A549 (cell line): ENCODE measurements at regions not wholly inside any gene's neighbourhood (a gene's known extent, or its start where the extent isn't known, plus 50 kb on each side); places are given as distances from the start of the nearest gene placed in this dataset.

ENCODE experiments used
- ATAC-seq, 2 experiments: fragments of 200-7000 bp in 1 of 2; fragments of >200 bp in 1 of 2; cut with Nextera tagmentation in 1 of 2; cut with Tn5 transposase in 1 of 2; 3 replicates each; pipeline versions ENCODE4 v1.8.0 to v1.9.1; 2018 to 2020; ENCODE audit warnings: mild to moderate bottlenecking in 1 of 2, moderate library complexity in 1 of 2
- CTCF ChIA-PET: fragments of 300-600 bp; sonication (Branson Sonifier 250); formaldehyde crosslinking; extraction: SDS; loops from one replicate; lab custom pipeline; 2021; ENCODE audit warnings: antibody characterized with exemption, inconsistent platforms; lab: Yijun Ruan, JAX
- POLR2A ChIA-PET: fragments of 350-600 bp; formaldehyde crosslinking; extraction: SDS; loops from one replicate; lab custom pipeline; 2021; ENCODE audit warnings: antibody characterized with exemption, inconsistent platforms; lab: Yijun Ruan, JAX
- DNase-seq, 2 experiments: peaks; one replicate each; pipeline versions ENCODE4 v3.0.0 to v3.0.0-alpha.2; 2011 to 2016; ENCODE audit warnings: low read depth in 1 of 2, low spot score in 1 of 2
- FAIRE-seq: peaks from 2 replicates; lab custom pipeline; 2011; peaks lifted over from hg19 to GRCh38; lab: Jason Lieb, UNC
- H3K27ac ChIP-seq, 2 experiments: fragments of >200 bp; sonication (Bioruptor Twin); formaldehyde crosslinking; 3 replicates each; pipeline ENCODE4 v1.5.1; 2016 to 2017
- H3K4me1 ChIP-seq: fragments of >200 bp; sonication (Bioruptor Twin); formaldehyde crosslinking; 3 replicates; pipeline ENCODE4 v1.6.1; 2016
- H3K4me2 ChIP-seq: fragments of >200 bp; sonication (Bioruptor Twin); formaldehyde crosslinking; 3 replicates; pipeline ENCODE4 v1.6.1; 2016
- H3K4me3 ChIP-seq: fragments of >200 bp; sonication (Bioruptor Twin); formaldehyde crosslinking; 3 replicates; pipeline ENCODE4 v1.5.1; 2016
- H3K9me3 ChIP-seq: fragments of >200 bp; sonication (Bioruptor Twin); formaldehyde crosslinking; 3 replicates; pipeline ENCODE4 v1.6.1; 2016
- CBX2 ChIP-seq: fragments of 200-600 bp; sonication (generic); IDR thresholded peaks from 2 replicates; pipeline ENCODE4 v1.6.1; 2016; ENCODE audit warnings: low read depth, mild to moderate bottlenecking, borderline replicate concordance
- CEBPB ChIP-seq, 2 experiments: fragments of >200 bp in 1 of 2; sonication (Bioruptor Twin) in 1 of 2; formaldehyde crosslinking in 1 of 2; IDR thresholded peaks; 2 replicates each; pipeline ENCODE4 v1.6.1; 2012 to 2016
- CHD2 ChIP-seq: fragments of 150-350 bp; IDR thresholded peaks from 2 replicates; pipeline ENCODE4 v1.6.1; 2014; ENCODE audit warnings: low read length; ENCODE audit not compliant: partially characterized antibody
- ELK1 ChIP-seq: fragments of 150-350 bp; IDR thresholded peaks from 2 replicates; pipeline ENCODE4 v1.6.1; 2014; ENCODE audit warnings: low read depth, mild to moderate bottlenecking, low read length
- EP300 ChIP-seq, 2 experiments: fragments of >200 bp; sonication (Bioruptor Twin); formaldehyde crosslinking; IDR thresholded peaks; 2 replicates in 1 of 2; 3 replicates in 1 of 2; pipeline ENCODE4 v1.6.1; 2016 to 2017
- HDAC2 ChIP-seq: fragments of 200-600 bp; sonication (generic); IDR thresholded peaks from 2 replicates; pipeline ENCODE4 v1.6.1; 2016
- HOXB13 ChIP-seq: fragments of 250-450 bp; sonication (Bioruptor Pico); IDR thresholded peaks from 2 replicates; pipeline ENCODE4 v1.5.0; 2020; ENCODE audit warnings: low read depth, mild to moderate bottlenecking, moderate library complexity
- HOXB5 ChIP-seq: fragments of 250-450 bp; sonication (Bioruptor Pico); IDR thresholded peaks from 2 replicates; pipeline ENCODE4 v1.5.0; 2020; ENCODE audit warnings: mild to moderate bottlenecking, moderate library complexity
- JUNB ChIP-seq: fragments of >200 bp; sonication (Bioruptor Twin); formaldehyde crosslinking; IDR thresholded peaks from 2 replicates; pipeline ENCODE4 v1.6.1; 2016
- KDM5A ChIP-seq: fragments of 200-600 bp; sonication (generic); IDR thresholded peaks from 2 replicates; pipeline ENCODE4 v1.6.1; 2016; ENCODE audit warnings: antibody characterized with exemption, mild to moderate bottlenecking
- MAFK ChIP-seq: fragments of 450-650 bp; IDR thresholded peaks from 2 replicates; pipeline ENCODE4 v1.6.1; 2014; ENCODE audit not compliant: partially characterized antibody
- NFE2L2 ChIP-seq: fragments of 150-350 bp; conservative IDR thresholded peaks from 2 replicates; pipeline ENCODE4 v1.6.1; 2014; ENCODE audit warnings: low read length
- NPAS2 ChIP-seq: fragments of 250-450 bp; sonication (Bioruptor Pico); IDR thresholded peaks from 2 replicates; pipeline ENCODE4 v1.8.0; 2022; ENCODE audit warnings: mild to moderate bottlenecking, moderate library complexity, borderline replicate concordance
- NR3C1 ChIP-seq: fragments of >200 bp; sonication (Bioruptor Twin); formaldehyde crosslinking; IDR thresholded peaks from 3 replicates; pipeline ENCODE4 v1.6.1; 2017
- PHF8 ChIP-seq: fragments of 200-600 bp; sonication (generic); IDR thresholded peaks from 2 replicates; pipeline ENCODE4 v1.6.1; 2016; ENCODE audit warnings: low read depth, mild to moderate bottlenecking, antibody characterized with exemption, moderate library complexity, borderline replicate concordance
- POLR2AphosphoS2 ChIP-seq: conservative IDR thresholded peaks from 2 replicates; pipeline ENCODE4 v1.6.1; 2012; ENCODE audit warnings: low read length, improper control_type of control experiment, inconsistent platforms
- RCOR1 ChIP-seq: fragments of 150-350 bp; IDR thresholded peaks from 2 replicates; pipeline ENCODE4 v1.6.1; 2014; ENCODE audit warnings: antibody characterized with exemption, low read length, low read depth
- SREBF2 ChIP-seq: fragments of 450-650 bp; IDR thresholded peaks from 2 replicates; pipeline ENCODE4 v1.6.1; 2014; ENCODE audit warnings: mild to moderate bottlenecking, moderate library complexity
- ZC3H11A ChIP-seq: fragments of 450-650 bp; IDR thresholded peaks from 2 replicates; pipeline ENCODE4 v1.6.1; 2014; ENCODE audit warnings: antibody characterized with exemption, mild to moderate bottlenecking
- WGBS: methylation state at CpG from one replicate; pipeline ENCODE4 v1.1.6; 2017; ENCODE audit errors: missing lambda C conversion rate; 5-methylcytosine and 5-hydroxymethylcytosine counted together
- TF ChIP-seq, protein P1 (sequence below): IDR thresholded peaks from 2 replicates; pipeline ENCODE4 v1.6.1; 2012; ENCODE audit warnings: low read depth, borderline replicate concordance
- TF ChIP-seq, protein P2 (sequence below): fragments of >200 bp; sonication (Bioruptor Twin); formaldehyde crosslinking; IDR thresholded peaks from 2 replicates; pipeline ENCODE4 v1.6.1; 2016
- TF ChIP-seq, protein P3 (sequence below): fragments of 450-650 bp; IDR thresholded peaks from 2 replicates; pipeline ENCODE4 v1.6.1; 2014; ENCODE audit warnings: antibody characterized with exemption
- TF ChIP-seq, protein P4 (sequence below): IDR thresholded peaks from 2 replicates; pipeline ENCODE4 v1.6.1; 2012

- TF ChIP-seq, protein P1, sequence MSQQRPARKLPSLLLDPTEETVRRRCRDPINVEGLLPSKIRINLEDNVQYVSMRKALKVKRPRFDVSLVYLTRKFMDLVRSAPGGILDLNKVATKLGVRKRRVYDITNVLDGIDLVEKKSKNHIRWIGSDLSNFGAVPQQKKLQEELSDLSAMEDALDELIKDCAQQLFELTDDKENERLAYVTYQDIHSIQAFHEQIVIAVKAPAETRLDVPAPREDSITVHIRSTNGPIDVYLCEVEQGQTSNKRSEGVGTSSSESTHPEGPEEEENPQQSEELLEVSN, result no peak
- no peak for TF ChIP-seq MAFK
- no peak for TF ChIP-seq RCOR1
These were observed 205.1 kb downstream of the PDHA2 start (continued) for GRCh38 chr4:96044971-96045370.

- no peak overlapping the region for H3K4me3 ChIP-seq
- H3K4me1 ChIP-seq, result no peaks in the 10 kb centered on the region
- no peak overlapping the region for H3K4me2 ChIP-seq
- no peak for DNase-seq
- no peak for TF ChIP-seq ELK1
- no peak for TF ChIP-seq RCOR1
- TF ChIP-seq, all 56 proteins: peak for 0
- Histone ChIP-seq H3K27ac (no peak overlapping the region), H3K9me3 (no peaks in the 10 kb centered on the region)
- ChIA-PET POLR2A (no interaction called here), CTCF (no interaction called here)
- WGBS, result 20% methylated on average over 1 of the region's 1 CpG
- ATAC-seq, result no peak
- FAIRE-seq, result no peak
These were observed 212.9 kb downstream of the PDHA2 start for GRCh38 chr4:96052827-96053226.

DNA sequence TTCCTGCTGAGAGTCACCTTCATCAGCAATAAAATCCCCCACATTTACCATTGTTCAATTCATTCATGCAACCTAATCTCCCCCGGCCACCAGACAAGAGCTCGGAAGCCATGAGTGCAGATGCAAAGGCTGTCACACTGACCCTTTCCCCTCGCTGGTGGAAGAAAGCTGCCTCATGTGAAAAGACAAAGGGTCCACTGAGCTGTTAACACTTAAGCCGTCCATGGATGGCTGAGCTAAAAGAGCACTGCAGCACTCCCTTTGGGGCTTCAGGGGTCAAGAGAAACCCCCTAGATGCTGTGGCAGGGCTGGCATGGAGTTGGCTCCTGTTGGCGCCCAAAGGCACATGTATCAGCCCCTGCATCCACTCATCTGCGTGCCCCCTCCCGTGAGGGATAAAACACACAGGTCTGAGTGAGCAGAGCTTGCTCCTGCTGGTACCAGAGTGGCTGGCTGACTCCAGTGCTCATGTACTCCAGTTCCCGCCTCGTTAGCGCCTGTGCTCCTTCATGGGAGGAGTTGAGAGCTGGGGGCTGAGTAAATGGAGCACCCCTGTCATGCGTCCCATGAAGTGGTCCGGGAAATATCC lies 216.5 kb downstream of the PDHA2 start:
- DNase-seq (no peak), FAIRE-seq (no peak), ATAC-seq (no peak)
- no peak overlapping the region for H3K27ac ChIP-seq
- no peak overlapping the region for H3K4me2 ChIP-seq
- no peak overlapping the region for H3K4me3 ChIP-seq
- 33% methylated on average over 6 of the region's 12 CpGs for WGBS
- ChIA-PET POLR2A (no interaction called here), CTCF (no interaction called here)
- H3K9me3 ChIP-seq, result no peaks in the 10 kb centered on the region
- no peaks in the 10 kb centered on the region for H3K4me1 ChIP-seq
- TF ChIP-seq, protein P2, sequence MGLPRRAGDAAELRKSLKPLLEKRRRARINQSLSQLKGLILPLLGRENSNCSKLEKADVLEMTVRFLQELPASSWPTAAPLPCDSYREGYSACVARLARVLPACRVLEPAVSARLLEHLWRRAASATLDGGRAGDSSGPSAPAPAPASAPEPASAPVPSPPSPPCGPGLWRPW, result no peak
- TF ChIP-seq NR3C1 (no peak), HOXB13 (CRISPR knock-in tag) (no peak), KDM5A (no peak), CBX2 (no peak), NPAS2 (CRISPR knock-in tag) (no peak)
- TF ChIP-seq, protein P3, sequence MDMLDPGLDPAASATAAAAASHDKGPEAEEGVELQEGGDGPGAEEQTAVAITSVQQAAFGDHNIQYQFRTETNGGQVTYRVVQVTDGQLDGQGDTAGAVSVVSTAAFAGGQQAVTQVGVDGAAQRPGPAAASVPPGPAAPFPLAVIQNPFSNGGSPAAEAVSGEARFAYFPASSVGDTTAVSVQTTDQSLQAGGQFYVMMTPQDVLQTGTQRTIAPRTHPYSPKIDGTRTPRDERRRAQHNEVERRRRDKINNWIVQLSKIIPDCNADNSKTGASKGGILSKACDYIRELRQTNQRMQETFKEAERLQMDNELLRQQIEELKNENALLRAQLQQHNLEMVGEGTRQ, result no peak

DNA sequence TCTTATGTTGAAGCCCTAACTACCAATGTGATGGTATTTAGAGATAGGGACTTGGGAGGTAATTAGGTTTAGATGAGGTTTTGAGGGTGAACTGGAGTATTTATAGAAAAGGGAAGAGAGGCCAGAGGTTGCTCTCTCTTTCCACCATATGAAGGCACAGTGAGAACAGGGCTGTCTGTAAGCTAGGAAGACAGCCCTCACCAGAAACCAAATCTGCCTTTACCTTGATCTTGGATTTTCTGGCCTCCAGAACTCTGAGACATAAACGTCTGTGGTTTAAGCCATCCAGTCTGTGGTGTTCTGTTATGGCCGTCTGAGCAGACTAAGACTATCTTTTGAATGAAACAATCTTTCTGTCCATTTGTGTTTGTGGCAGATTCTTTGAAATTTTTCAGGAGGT lies 223.7 kb downstream of the PDHA2 start:
- no peak for TF ChIP-seq JUNB
- TF ChIP-seq MAFK, result no peak
- TF ChIP-seq, protein P4, sequence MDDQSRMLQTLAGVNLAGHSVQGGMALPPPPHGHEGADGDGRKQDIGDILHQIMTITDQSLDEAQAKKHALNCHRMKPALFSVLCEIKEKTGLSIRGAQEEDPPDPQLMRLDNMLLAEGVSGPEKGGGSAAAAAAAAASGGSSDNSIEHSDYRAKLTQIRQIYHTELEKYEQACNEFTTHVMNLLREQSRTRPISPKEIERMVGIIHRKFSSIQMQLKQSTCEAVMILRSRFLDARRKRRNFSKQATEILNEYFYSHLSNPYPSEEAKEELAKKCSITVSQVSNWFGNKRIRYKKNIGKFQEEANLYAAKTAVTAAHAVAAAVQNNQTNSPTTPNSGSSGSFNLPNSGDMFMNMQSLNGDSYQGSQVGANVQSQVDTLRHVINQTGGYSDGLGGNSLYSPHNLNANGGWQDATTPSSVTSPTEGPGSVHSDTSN, result no peak
- TF ChIP-seq NFE2L2, result no peak
- TF ChIP-seq SREBF2, result no peak
- no peak for TF ChIP-seq PHF8
- TF ChIP-seq CEBPB (IDR thresholded peaks at IDR 0.05), result no peak
- no peak for TF ChIP-seq HOXB5 (CRISPR knock-in tag)
- no peak for TF ChIP-seq CHD2
- no peak for TF ChIP-seq KDM5A
- TF ChIP-seq HDAC2, result no peak
- TF ChIP-seq, protein P1, result no peak
- no peak for TF ChIP-seq POLR2AphosphoS2
- no peak for TF ChIP-seq ZC3H11A
- no peak for TF ChIP-seq EP300 (IDR thresholded peaks at IDR 0.05)
- H3K4me3 ChIP-seq, result no peak overlapping the region
- ChIA-PET CTCF (no interaction called here), POLR2A (no interaction called here)
- DNase-seq, result no peak
- no peaks in the 10 kb centered on the region for H3K4me1 ChIP-seq
- no peak for ATAC-seq
- WGBS, result 23% methylated on average over 2 of the region's 2 CpGs
- no peaks in the 10 kb centered on the region for H3K9me3 ChIP-seq
- H3K27ac ChIP-seq, result no peak overlapping the region
- no peak for FAIRE-seq
- no peak overlapping the region for H3K4me2 ChIP-seq
